IgD-negative memory B cell (primary cell): ENCODE measurements at regions not wholly inside any gene's neighbourhood (a gene's known extent, or its start where the extent isn't known, plus 50 kb on each side); places are given as distances from the start of the nearest gene placed in this dataset.

ENCODE experiments used
- H3K27ac Mint-ChIP-seq, 3 donors: one replicate each; pipeline ENCODE4 v1.8.0; 2020 to 2022; ENCODE audit warnings: mild to moderate bottlenecking in 3 of 3, mixed read lengths in 3 of 3, moderate library complexity in 1 of 3
- H3K27me3 Mint-ChIP-seq: one replicate; pipeline ENCODE4 v1.8.0; 2021; ENCODE audit warnings: mixed read lengths
- H3K36me3 Mint-ChIP-seq: one replicate; pipeline ENCODE4 v1.8.0; 2020; ENCODE audit warnings: mild to moderate bottlenecking, mixed read lengths
- H3K4me1 Mint-ChIP-seq, 3 donors: one replicate each; pipeline ENCODE4 v1.8.0; 2020 to 2022; ENCODE audit warnings: mixed read lengths in 3 of 3, mild to moderate bottlenecking in 1 of 3
- H3K4me3 Mint-ChIP-seq, 4 donors: one replicate each; pipeline ENCODE4 v1.8.0; 2020 to 2022; ENCODE audit warnings: mild to moderate bottlenecking in 4 of 4, mixed read lengths in 4 of 4, moderate library complexity in 3 of 4
- H3K9me3 Mint-ChIP-seq, 3 donors: one replicate each; pipeline ENCODE4 v1.8.0; 2020 to 2021; ENCODE audit warnings: mixed read lengths in 3 of 3, mild to moderate bottlenecking in 1 of 3

DNA sequence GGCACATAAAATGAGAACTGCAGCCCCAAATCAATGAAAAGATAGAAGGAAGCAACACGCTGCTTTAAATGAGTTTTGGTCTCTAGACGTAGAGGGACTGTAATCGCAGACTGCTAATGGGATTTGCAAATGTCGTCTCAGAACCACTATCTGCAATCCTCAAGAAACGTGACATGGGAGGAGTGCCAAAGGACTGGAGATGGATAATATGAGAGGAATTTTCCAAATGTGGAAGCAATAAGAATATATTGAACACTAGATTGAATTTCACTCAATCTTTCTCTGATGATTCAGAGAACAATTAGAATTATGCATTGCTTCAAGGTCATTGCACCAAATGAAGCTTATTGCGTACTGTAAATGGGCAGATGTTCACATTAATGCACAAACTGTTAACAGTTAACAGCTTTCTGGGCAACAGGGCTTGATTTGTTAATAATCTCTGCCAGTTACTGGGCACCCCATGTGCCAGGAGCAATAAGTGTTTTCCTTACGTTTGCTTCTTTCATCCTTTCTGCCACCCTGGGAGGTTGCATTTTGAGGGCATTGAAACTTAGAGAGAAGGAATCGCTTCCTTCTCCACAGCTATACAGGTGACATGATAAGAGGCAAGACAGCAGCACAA is 62.8 kb upstream of the WASF3 start:
- H3K4me3 Mint-ChIP-seq = no peak overlapping the region
- H3K9me3 Mint-ChIP-seq = peaks cover 0 to 2% (median 0%) of the 10 kb centered on the region in 3 donors
- H3K27me3 Mint-ChIP-seq = peaks cover 12% of the 10 kb centered on the region
- no peak overlapping the region for H3K27ac Mint-ChIP-seq
- H3K36me3 Mint-ChIP-seq = peaks cover 2% of the 10 kb centered on the region
- H3K4me1 Mint-ChIP-seq = no peaks in the 10 kb centered on the region

DNA sequence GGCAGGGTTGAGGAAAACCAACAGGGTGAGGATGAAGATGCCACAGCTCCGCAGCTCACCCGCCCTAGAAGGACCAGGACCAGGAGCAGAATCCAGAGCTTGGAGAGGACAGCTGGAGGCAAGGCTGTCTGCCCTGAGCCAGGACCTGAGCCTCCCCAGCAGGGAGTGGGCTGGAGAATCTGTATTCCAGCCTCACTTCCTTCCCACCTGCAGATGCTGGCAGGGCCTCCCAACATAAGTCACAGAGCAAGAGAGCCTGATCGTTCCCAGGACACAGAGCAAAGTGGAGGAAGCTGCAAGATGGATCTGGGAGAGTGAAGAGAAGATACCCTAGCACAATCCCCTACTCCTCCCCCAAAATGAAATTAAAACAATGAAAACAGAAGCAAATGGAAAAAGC is 61.7 kb upstream of the WASF3 start:
- no peaks in the 10 kb centered on the region for H3K9me3 Mint-ChIP-seq
- no peaks in the 10 kb centered on the region for H3K36me3 Mint-ChIP-seq
- H3K27ac Mint-ChIP-seq = no peak overlapping the region
- H3K4me1 Mint-ChIP-seq = no peaks in the 10 kb centered on the region
- peaks cover 11% of the 10 kb centered on the region for H3K27me3 Mint-ChIP-seq
- H3K4me3 Mint-ChIP-seq = no peak overlapping the region

- Mint-ChIP-seq H3K4me3 (no peak overlapping the region), H3K9me3 (no peaks in the 10 kb centered on the region), H3K4me1 (no peaks in the 10 kb centered on the region), H3K27ac (no peak overlapping the region), H3K36me3 (no peaks in the 10 kb centered on the region), H3K27me3 (peaks cover 18% of the 10 kb centered on the region)
Measured at GRCh38 chr13:26497968-26498511, 59.4 kb upstream of the WASF3 start.

- Mint-ChIP-seq H3K27me3 (peaks cover 18% of the 10 kb centered on the region), H3K36me3 (no peaks in the 10 kb centered on the region), H3K4me1 (peaks cover 0 to 2% (median 0%) of the 10 kb centered on the region in 3 donors), H3K27ac (no peak overlapping the region), H3K4me3 (no peak overlapping the region), H3K9me3 (no peaks in the 10 kb centered on the region)
Measured at GRCh38 chr13:26498656-26499601, 58.6 kb upstream of the WASF3 start.

GRCh38 chr13:26500618-26501320 is 56.7 kb upstream of the WASF3 start:
- Mint-ChIP-seq H3K9me3 (no peaks in the 10 kb centered on the region), H3K36me3 (no peaks in the 10 kb centered on the region), H3K4me3 (no peak overlapping the region), H3K4me1 (peaks cover 0 to 3% (median 0%) of the 10 kb centered on the region in 3 donors), H3K27me3 (peaks cover 16% of the 10 kb centered on the region), H3K27ac (no peak overlapping the region)

DNA sequence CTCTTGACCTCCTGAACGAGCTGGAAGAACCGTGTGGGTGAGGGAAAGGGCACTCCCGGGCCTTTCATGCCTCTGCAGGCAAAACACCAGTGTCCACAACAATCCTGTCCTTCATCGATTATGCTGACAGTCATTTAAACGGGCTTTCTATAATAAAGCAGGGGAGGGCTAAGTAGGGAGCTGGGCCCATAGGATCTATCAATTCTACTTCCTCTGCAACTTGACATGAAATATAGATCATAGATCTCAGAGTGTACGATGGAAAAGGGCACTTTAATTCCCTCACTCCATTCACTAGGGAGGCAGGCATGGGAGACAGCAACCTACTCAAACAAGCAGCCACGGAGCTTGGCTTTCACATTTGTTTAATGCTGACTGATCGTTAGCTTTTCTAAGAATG is 55.8 kb upstream of the WASF3 start:
- Mint-ChIP-seq H3K4me1 (peaks cover 0 to 3% (median 0%) of the 10 kb centered on the region in 3 donors), H3K4me3 (no peak overlapping the region), H3K36me3 (no peaks in the 10 kb centered on the region), H3K27me3 (peaks cover 16% of the 10 kb centered on the region), H3K9me3 (no peaks in the 10 kb centered on the region), H3K27ac (no peak overlapping the region)

GRCh38 chr13:26502826-26503225 is 54.7 kb upstream of the WASF3 start:
- peaks cover 0 to under 1% (median 0%) of the 10 kb centered on the region in 3 donors for H3K9me3 Mint-ChIP-seq
- H3K27ac Mint-ChIP-seq = no peak overlapping the region
- H3K27me3 Mint-ChIP-seq = peaks cover 11% of the 10 kb centered on the region
- no peak overlapping the region for H3K4me3 Mint-ChIP-seq
- peaks cover 0 to 3% (median 0%) of the 10 kb centered on the region in 3 donors for H3K4me1 Mint-ChIP-seq
- no peaks in the 10 kb centered on the region for H3K36me3 Mint-ChIP-seq

GRCh38 chr13:26503826-26504594 is 53.5 kb upstream of the WASF3 start:
- Mint-ChIP-seq H3K9me3 (peaks cover 0 to 6% (median 0%) of the 10 kb centered on the region in 3 donors), H3K27me3 (peaks cover 8% of the 10 kb centered on the region), H3K4me1 (peaks cover 0 to 3% (median 0%) of the 10 kb centered on the region in 3 donors), H3K4me3 (no peak overlapping the region), H3K36me3 (no peaks in the 10 kb centered on the region), H3K27ac (no peak overlapping the region)
